ENCODE measurements at regions not wholly inside any gene's neighbourhood (a gene's known extent, or its start where the extent isn't known, plus 50 kb on each side); places are given as distances from the start of the nearest gene placed in this dataset.

- H3K4me3 ChIP-seq (ENCODE audit: low read length): no peak overlapping the region
- no peak for DNase-seq (ENCODE audit: low read depth)
- no peak for TF ChIP-seq CTCF (IDR thresholded peaks at IDR 0.05; ENCODE audit: insufficient read depth, low read depth, low read length, missing control alignments)
Measured at GRCh38 chr2:33975498-33975897, 376.4 kb upstream of the FAM98A start.

GRCh38 chr2:33967103-33967502 is 368.0 kb upstream of the FAM98A start:
- no peak for TF ChIP-seq CTCF (IDR thresholded peaks at IDR 0.05; ENCODE audit: insufficient read depth, low read depth, low read length, missing control alignments)
- DNase-seq (ENCODE audit: low read depth): no peak
- H3K4me3 ChIP-seq (ENCODE audit: low read length): no peak overlapping the region

GRCh38 chr2:33958591-33958990 is 359.5 kb upstream of the FAM98A start:
- TF ChIP-seq CTCF (IDR thresholded peaks at IDR 0.05; ENCODE audit: insufficient read depth, low read depth, low read length, missing control alignments): no peak
- DNase-seq (ENCODE audit: low read depth): no peak
- H3K4me3 ChIP-seq (ENCODE audit: low read length): no peak overlapping the region

GRCh38 chr2:33949371-33949770 is 350.3 kb upstream of the FAM98A start:
- DNase-seq (ENCODE audit: low read depth): no peak
- no peak for TF ChIP-seq CTCF (IDR thresholded peaks at IDR 0.05; ENCODE audit: insufficient read depth, low read depth, low read length, missing control alignments)
- H3K4me3 ChIP-seq (ENCODE audit: low read length): no peak overlapping the region

GRCh38 chr2:33946193-33946592 is 347.1 kb upstream of the FAM98A start:
- no peak for TF ChIP-seq CTCF (IDR thresholded peaks at IDR 0.05; ENCODE audit: insufficient read depth, low read depth, low read length, missing control alignments)
- H3K4me3 ChIP-seq (ENCODE audit: low read length): no peak overlapping the region
- DNase-seq (ENCODE audit: low read depth): no peak

GRCh38 chr2:33933203-33933602 is 334.1 kb upstream of the FAM98A start:
- no peak for TF ChIP-seq CTCF (IDR thresholded peaks at IDR 0.05; ENCODE audit: insufficient read depth, low read depth, low read length, missing control alignments)
- no peak for DNase-seq (ENCODE audit: low read depth)

GRCh38 chr2:33931164-33931563 is 332.1 kb upstream of the FAM98A start:
- DNase-seq (ENCODE audit: low read depth): no peak
- no peak for TF ChIP-seq CTCF (IDR thresholded peaks at IDR 0.05; ENCODE audit: insufficient read depth, low read depth, low read length, missing control alignments)
- H3K4me3 ChIP-seq (ENCODE audit: low read length): no peak overlapping the region

More at GRCh38 chr2:33933203-33933602, 334.1 kb upstream of the FAM98A start:
- no peak overlapping the region for H3K4me3 ChIP-seq (ENCODE audit: low read length)
